Right lobe of liver (tissue), 6 donors: ENCODE measurements at regions not wholly inside any gene's neighbourhood (a gene's known extent, or its start where the extent isn't known, plus 50 kb on each side); places are given as distances from the start of the nearest gene placed in this dataset.

ENCODE experiments used
- ATAC-seq, 4 donors: fragments of 200-7000 bp; cut with Tn5 transposase; one replicate each; pipeline ENCODE4 v1.9.1; 2020; ENCODE audit warnings: mild to moderate bottlenecking in 4 of 4, moderate library complexity in 4 of 4
- DNase-seq, 3 donors: peaks; one replicate each; pipeline ENCODE4 v3.0.0-alpha.2; 2020
- H3K27ac ChIP-seq, 3 donors: fragments of 200-600 bp; one replicate each; pipeline ENCODE4 v1.8.0; 2022
- H3K27me3 ChIP-seq, 2 donors: fragments of 200-600 bp; one replicate each; pipeline ENCODE4 v1.8.0; 2022
- H3K36me3 ChIP-seq, 4 donors: fragments of 200-600 bp; sonication (generic) in 1 of 4; one replicate each; pipeline versions ENCODE4 v1.5.1 to v1.8.0; 2017 to 2022; ENCODE audit warnings: control low read depth in 1 of 4
- H3K4me1 ChIP-seq, 4 donors: fragments of 200-600 bp; sonication (generic) in 1 of 4; one replicate each; pipeline versions ENCODE4 v1.5.1 to v1.8.0; 2017 to 2022; ENCODE audit warnings: control low read depth in 1 of 4
- H3K4me3 ChIP-seq, 3 donors: fragments of 200-600 bp; one replicate each; pipeline ENCODE4 v1.8.0; 2022
- H3K9me3 ChIP-seq, 4 donors: fragments of 200-600 bp; sonication (generic) in 1 of 4; one replicate each; pipeline versions ENCODE4 v1.5.1 to v1.8.0; 2017 to 2022; ENCODE audit warnings: control low read depth in 1 of 4
- CTCF ChIP-seq, 4 donors: fragments of 200-600 bp in 3 of 4; fragments of 450-650 bp in 1 of 4; IDR thresholded peaks; one replicate each; pipeline versions ENCODE4 v1.5.1 to v1.8.0; 2016 to 2022; ENCODE audit warnings: antibody characterized with exemption in 4 of 4, mild to moderate bottlenecking in 2 of 4
- POLR2A ChIP-seq: fragments of 450-650 bp; IDR thresholded peaks from one replicate; pipeline ENCODE4 v1.6.1; 2017; ENCODE audit warnings: antibody characterized with exemption, mild to moderate bottlenecking
- WGBS: methylation state at CpG from one replicate; pipeline ENCODE4 v1.1.6; 2018; ENCODE audit warnings: low coverage, low lambda C conversion rate; ENCODE audit not compliant: insufficient coverage; ENCODE audit errors: missing lambda C conversion rate; 5-methylcytosine and 5-hydroxymethylcytosine counted together
- intact Hi-C, 2 donors: fragments of 100-400 bp; cut with DNase I; formaldehyde crosslinking; loops; one replicate each; pipeline versions ENCODE4 v1.11.2 to v1.14.1; 2022
- donor health status: DM: no; HTN: yes; CAD: no.
- donor health status: DM: no; HTN: no; CAD: no.
- donor health status: DM: no; HTN: no; CAD: no.
- donor health status: DM: no; HTN: yes; CAD: no.
- donor health status: DM: no; HTN: yes; CAD: no.

GRCh38 chr10:6674291-6674690 lies 94.2 kb upstream of the PRKCQ start:
- Histone ChIP-seq H3K27me3 (no peaks in the 10 kb centered on the region), H3K4me1 (no peaks in the 10 kb centered on the region), H3K36me3 (no peaks in the 10 kb centered on the region), H3K9me3 (no peaks in the 10 kb centered on the region), H3K4me3 (no peak overlapping the region), H3K27ac (no peak overlapping the region)
- intact Hi-C loops, result loop anchor here in 1 of 2 donors (10.0 kb wide), 1 partner anchor 741 kb away; the partner anchor contains the start of gene SFMBT2
- no peak for DNase-seq
- no peak for TF ChIP-seq CTCF (IDR thresholded peaks at IDR 0.05)
- no peak for TF ChIP-seq POLR2A
- peak in 1 of 4 donors; percentile 49 for ATAC-seq
- 24% methylated on average over 3 of the region's 3 CpGs for WGBS

GRCh38 chr10:6671976-6672375 lies 91.9 kb upstream of the PRKCQ start:
- no peak for DNase-seq
- Histone ChIP-seq H3K9me3 (no peaks in the 10 kb centered on the region), H3K36me3 (no peaks in the 10 kb centered on the region), H3K27ac (no peak overlapping the region), H3K4me3 (no peak overlapping the region), H3K4me1 (no peaks in the 10 kb centered on the region), H3K27me3 (no peaks in the 10 kb centered on the region)
- intact Hi-C loops, result loop anchor here in 1 of 2 donors (10.0 kb wide), 1 partner anchor 743 kb away; the partner anchor contains the start of gene SFMBT2
- no peak for TF ChIP-seq POLR2A
- no peak for TF ChIP-seq CTCF (IDR thresholded peaks at IDR 0.05)
- WGBS, result 57% methylated on average over 4 of the region's 6 CpGs
- peak; percentile 42 to 71 (median 46) for ATAC-seq

GRCh38 chr10:6669269-6669859 lies 89.3 kb upstream of the PRKCQ start:
- no peaks in the 10 kb centered on the region for H3K27me3 ChIP-seq
- H3K9me3 ChIP-seq, result no peaks in the 10 kb centered on the region
- TF ChIP-seq POLR2A (no peak), CTCF (IDR thresholded peaks at IDR 0.05) (peak; percentile 52 to 63 (median 62))
- ATAC-seq (peak; percentile 65 to 79 (median 76)), DNase-seq (no peak)
- intact Hi-C loops, result loop anchor here in 1 of 2 donors (10.0 kb wide), 1 partner anchor 245 kb away; no protein-coding TSS in a partner anchor
- no peaks in the 10 kb centered on the region for H3K36me3 ChIP-seq
- no peak overlapping the region for H3K4me3 ChIP-seq
- no peak overlapping the region for H3K27ac ChIP-seq
- WGBS, result 21% methylated on average over 5 of the region's 5 CpGs
- no peaks in the 10 kb centered on the region for H3K4me1 ChIP-seq

- WGBS, result 36% methylated on average over 10 of the region's 10 CpGs
- TF ChIP-seq CTCF (IDR thresholded peaks at IDR 0.05), result peak; percentile 24 to 51 (median 46)
- no peak for TF ChIP-seq POLR2A
- no peaks in the 10 kb centered on the region for H3K27me3 ChIP-seq
- H3K9me3 ChIP-seq, result no peaks in the 10 kb centered on the region
- ATAC-seq (peak; percentile 65 to 79 (median 72)), DNase-seq (no peak)
- no peak overlapping the region for H3K4me3 ChIP-seq
- H3K4me1 ChIP-seq, result no peaks in the 10 kb centered on the region
- no peaks in the 10 kb centered on the region for H3K36me3 ChIP-seq
- intact Hi-C loops, result loop anchor here in 1 of 2 donors (10.0 kb wide), 1 partner anchor 243 kb away; no protein-coding TSS in a partner anchor
- H3K27ac ChIP-seq, result no peak overlapping the region
These were observed 87.7 kb upstream of the PRKCQ start for GRCh38 chr10:6667679-6668270.
